ENCODE measurements at regions not wholly inside any gene's neighbourhood (a gene's known extent, or its start where the extent isn't known, plus 50 kb on each side); places are given as distances from the start of the nearest gene placed in this dataset.
"Not testable (repeated sequence)": the region's sequence is repeated elsewhere in the genome, so short reads cannot be mapped to it uniquely, and the experiment has no call there.

DNA sequence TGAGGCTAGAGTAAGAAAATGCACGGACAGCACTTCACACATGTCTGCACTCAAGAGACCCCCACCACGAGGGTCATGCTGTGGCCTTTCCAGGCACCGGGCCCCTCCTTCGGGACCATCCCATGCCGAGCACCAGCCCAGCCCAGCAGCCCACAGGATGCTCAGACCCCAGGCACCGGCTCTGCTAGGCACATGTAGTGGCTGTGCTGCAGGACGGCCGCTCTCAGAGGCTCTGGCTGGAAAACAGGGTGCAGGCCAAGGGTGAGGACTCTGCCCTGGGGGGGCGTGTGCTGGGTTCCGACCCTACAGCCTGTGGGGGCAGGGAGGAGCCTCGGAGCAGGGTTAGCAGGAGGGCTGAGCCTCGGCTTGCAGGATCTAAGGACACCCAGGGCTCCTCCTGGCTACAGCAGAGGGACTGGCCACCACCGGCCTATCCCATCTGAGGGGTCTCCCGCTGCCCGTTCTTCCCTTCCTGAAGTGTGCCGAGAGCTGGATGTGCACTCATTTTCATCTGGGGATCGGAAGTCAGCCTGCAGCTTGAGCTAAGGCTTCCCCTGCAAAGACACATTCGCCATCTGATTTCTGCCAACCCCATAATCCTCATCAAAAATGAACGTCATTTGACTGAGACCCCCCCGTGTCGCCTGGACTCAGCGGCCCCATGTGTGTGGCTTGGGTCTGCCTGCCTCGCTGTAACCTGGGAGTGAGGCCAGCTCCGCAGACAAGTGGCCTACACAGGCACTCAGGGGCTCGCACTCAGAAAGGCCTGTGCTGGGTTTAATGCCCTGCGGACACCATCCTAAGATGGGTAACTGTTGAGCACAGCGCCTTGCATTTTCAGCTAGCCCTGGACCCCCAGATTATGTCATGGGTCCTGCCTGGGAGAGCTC, 293.1 kb upstream of the FOXF1 start:
- DNase-seq (ENCODE audit: low spot score): no peak

DNA sequence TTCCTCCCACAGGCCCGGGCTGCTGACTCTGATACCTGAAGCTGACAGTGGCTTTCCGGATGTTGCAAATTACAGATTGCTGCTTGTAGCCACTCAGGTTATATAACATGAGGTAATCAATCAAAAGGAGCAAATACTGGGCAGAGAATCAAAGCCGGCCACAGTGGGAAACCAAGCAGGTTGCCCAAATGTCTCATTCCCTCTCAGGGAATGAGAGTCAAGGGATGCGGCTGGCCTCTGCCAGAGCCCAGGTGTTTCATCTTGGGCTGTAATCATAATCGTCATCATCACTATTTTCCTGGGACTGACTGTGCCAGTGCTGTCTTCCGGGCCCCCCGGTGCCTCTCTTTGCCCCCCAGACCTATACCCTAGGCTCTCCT, 292.4 kb upstream of the FOXF1 start:
- DNase-seq (ENCODE audit: low spot score): no peak

DNA sequence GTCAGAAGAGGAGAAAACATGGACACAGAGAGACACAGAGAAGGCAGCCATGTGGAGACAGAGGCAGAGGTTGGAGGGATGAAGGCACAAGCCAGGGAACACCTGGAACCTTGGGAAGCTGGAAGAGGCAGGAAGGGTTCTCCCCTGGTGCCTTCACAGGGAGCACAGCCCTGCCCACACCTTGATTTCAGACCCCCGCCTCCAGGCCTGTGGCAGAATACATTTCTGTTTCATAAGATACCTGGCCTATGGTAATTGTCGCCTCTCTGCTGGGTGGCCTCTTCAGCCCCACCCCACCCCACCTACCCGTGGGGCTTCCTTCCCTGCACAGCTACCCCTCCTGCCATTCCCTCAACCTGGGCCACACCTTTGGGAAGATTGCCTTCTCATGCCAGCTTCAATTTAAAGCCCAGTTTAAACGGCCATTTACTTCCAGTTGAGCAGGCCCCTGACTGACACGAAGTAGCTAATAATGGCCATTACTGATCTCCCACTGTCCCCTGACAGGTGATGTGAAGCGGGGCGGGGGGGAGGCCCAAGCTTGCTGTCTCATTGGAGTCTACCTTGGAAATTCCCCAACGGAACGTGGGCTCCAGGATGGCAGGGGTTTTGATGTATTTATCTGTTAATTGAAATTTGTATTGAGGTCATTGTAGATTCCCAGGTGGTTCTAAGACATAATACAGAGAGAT, 291.7 kb upstream of the FOXF1 start:
- DNase-seq (ENCODE audit: low spot score): no peak

DNA sequence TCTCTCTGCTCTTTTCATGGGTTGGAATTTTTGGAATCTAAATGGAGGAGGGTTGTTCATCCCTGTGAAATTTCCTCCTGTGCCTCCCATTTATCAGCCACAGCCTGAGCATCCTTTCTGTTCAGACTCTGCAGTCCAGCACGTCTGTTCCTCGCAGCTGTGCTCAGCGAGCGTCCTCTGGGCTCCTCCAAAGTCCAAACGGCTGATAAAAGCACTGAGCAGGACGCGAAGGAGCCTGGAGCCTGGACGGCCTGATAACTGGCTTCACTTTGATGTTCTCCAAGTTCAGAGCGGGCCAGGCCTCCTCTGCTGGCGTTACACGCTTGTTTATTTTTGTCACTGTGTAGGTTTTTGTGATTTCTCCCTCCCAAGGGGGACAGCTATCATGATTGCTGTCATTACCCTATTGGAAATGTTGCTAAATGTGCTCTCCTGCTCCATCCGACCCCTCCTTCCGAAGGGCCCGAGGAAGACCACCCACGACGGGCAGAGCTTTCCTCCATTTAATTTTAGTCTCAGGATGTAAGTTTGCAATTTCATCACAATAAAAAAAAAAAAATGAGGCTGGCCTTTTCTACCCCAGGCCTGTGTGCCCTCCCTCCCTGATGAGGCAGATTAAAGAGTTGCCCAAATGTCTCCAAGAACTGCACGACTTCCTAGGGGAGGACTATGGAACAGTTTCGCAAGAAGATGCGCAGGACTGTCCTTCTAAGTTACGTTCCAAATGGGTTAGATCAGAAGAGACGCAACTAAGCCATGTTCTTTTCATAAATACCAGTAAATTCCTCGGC, 290.5 kb upstream of the FOXF1 start:
- DNase-seq (ENCODE audit: low spot score): no peak

DNA sequence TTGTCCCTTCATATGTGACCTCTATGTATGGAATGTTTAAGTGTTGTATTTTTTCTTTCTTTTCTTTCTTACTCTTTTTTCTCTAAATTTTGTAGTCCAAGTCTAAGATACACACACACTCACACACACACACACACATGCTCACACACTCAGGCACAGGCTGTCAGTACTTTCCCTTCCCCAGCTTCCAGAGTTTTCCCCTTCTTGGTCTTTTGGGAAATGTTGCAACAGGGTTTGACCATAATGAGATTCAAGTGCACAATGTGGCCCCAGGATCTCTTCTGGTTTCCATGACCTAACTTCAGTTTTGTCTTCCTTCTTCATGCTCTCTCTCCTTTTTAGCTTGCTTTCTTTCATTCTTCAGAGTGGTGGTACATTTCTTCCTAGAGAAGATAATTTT, 289.8 kb upstream of the FOXF1 start:
- DNase-seq (ENCODE audit: low spot score): no peak

DNA sequence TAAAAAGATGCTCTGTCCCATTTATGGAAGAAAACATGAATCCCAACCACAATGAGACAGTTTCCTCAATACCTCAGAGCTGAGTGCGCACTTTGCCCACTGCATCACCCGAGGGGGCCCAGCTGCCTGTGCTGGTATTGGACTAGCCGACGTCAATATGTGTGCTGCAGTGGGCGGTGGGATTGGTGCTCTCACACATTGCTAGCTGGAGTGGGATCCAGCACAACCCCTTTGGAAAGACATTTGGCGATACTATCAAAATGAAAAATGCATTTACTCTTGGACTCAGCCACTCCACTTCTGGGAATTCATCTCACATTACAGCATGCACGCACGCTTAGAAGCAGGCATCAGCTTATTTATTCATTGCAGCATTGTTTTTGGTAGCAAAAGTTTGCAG, 289.2 kb upstream of the FOXF1 start:
- DNase-seq (ENCODE audit: low spot score): no peak

DNA sequence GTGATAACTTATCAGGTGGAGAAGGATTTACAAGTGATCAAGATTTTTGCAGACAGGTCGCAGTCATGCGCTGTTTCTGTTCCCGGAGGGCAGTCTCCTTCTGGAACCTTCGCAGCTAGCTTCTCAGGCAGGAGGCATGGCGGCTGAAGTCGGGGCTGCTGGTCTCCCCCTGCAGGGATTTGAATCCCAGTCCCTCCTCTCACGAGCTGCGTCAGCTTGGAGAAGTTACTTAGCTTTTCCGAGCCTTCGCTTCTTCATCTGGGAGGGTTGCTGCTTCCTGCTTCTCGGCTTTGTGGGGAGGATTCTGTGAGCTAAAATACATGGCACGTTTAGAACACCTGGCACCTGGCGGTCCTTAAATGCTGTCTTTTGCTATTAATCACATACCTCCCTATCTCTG, 287.8 kb upstream of the FOXF1 start:
- no peak for DNase-seq (ENCODE audit: low spot score)

DNA sequence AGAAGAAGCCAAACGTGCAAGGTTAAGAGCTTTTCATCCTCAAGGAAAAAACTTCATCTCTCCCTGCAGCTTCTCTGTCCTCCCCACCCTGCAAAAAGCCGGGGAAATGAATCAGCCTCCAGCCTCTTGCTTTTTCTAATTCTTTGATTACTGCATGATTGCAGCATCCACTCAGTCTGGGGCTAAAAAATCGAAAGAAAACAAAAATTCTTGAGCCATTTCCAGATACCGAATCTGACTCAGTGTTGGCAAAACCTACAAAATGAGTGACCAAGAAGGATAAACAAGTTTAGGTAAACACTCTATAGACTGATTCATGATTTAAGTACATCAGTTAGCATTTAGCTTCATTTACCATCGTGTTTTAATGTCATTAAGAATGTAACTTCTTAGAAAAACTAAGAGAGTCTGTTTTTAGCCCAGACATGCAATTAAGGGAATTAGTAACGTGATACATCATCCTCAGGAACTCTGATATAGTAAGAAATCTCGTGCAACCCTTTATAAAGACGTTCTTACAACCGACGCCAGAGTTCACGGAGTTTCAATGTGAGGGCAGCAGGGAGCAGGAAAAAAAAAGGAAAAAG, 287.3 kb upstream of the FOXF1 start:
- no peak for DNase-seq (ENCODE audit: low spot score)

DNA sequence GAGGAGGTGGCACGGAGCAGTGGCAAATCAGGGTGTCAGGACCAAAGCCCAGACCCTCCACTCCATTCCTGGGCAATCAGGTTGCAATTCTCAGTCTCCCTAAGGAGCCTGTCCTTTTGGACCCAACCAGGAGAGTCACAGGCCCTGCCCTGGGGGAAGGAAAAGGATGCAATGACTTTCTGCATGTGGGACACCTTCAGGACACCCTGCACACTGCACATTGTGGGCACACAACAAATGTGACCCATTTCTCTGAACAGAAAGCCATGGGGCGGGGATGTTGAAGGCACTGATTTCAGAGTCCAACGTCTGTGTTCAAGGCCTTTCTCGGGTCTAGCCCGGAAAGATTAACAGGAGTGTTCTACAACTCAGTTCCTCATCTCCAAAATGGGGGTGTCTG, 286.2 kb upstream of the FOXF1 start:
- no peak for DNase-seq (ENCODE audit: low spot score)

DNA sequence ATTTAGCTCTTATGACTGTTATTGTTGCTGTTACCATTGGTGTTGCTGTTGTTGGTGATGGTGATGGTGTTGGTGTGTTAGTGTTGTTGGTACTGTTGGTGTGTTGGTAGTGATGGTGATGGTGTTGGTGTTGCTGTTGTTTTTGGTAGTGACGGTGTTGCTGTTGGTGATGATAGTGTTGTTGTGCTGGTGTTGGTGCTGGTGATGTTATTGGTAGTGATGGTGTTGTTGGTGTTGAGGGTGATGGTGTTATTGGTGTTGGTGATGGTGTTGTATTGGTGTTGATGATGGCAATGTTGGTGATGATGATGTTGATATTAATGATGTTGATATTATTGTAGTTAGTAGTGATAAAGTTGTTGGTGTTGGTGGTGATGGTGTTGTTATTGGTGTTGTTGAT, 285.7 kb upstream of the FOXF1 start:
- DNase-seq (ENCODE audit: low spot score): no peak

DNA sequence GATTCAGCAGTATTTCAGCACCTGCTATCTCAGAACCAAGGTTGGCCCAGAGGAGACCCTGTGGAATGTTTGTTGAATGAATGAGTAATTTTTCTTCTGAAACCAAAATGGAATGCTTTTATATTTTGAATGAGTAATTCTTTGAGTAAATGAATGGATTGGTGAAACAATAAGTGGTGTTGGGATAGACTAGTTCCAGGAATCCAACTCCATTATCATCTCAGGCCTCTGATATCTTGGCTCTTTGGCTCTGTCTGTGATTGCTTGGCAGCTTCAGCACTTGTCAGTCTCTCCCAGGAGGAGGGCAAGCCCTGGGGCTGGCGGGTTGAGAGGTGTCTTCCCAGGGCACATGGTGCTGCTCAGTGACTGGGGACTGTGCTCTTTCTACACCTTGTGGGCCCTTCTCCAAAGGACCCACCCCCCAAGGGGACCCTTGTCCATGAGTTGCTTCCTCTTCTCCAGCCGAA, 284.4 kb upstream of the FOXF1 start:
- DNase-seq (ENCODE audit: low spot score): no peak

DNA sequence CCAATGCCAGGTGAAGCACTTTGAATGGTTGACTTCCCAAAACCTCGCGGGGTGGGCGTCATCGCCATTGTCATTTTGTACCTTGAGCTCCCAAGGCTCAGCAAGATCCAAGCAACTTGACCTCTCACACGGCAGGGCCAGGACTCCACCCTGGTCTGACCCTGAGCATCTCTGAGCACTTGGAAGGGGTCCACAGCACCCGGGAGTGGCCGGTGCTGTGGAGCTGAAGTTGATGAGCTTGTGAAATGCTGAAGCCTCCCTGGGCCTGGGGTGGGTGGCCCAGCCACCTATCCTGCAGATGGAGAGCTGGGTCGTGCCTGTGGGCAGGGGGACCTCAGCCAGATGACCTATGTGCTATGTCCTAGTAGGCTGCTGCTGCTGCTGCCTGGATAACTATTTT, 283.3 kb upstream of the FOXF1 start:
- no peak for DNase-seq (ENCODE audit: low spot score)

DNA sequence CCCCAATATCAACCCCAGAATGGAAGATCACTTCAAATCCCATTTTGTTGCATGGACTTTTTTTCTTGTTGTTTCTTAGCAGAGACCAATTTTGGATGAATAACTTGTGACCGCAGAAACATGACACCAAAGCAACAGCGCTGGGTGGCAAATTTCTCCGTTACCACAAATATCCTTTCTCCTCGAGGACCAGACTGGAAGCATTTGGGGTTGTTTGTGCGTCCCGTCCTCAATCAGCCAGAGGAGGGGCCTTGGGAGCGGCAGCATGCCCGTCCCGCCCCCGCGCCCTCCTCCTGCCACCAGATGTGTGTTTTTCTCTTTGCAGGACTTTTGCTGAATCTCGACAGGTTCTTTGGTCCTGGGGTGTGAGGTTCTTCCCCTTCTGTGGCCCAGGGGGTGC, 282.5 kb upstream of the FOXF1 start:
- no peak for DNase-seq (ENCODE audit: low spot score)

DNA sequence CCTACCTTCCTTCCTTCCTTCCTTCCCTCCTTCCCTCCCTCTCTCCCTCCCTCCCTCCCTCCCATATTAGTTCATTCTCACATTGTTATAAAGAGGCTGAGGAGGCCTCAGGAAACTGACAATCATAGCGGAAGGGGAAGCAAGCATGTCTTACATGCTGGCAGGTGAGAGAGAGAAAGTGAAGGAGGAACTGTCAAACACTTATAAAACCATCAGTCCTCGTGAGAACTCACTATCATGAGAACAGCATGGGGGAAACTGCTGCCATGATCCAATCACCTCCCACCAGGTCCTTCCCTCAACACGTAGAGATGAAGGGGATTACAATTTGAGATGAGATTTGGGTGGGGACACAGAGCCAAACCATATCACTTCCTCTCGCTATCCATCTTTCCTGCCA, 281.6 kb upstream of the FOXF1 start:
- no peak for DNase-seq (ENCODE audit: low spot score)

DNA sequence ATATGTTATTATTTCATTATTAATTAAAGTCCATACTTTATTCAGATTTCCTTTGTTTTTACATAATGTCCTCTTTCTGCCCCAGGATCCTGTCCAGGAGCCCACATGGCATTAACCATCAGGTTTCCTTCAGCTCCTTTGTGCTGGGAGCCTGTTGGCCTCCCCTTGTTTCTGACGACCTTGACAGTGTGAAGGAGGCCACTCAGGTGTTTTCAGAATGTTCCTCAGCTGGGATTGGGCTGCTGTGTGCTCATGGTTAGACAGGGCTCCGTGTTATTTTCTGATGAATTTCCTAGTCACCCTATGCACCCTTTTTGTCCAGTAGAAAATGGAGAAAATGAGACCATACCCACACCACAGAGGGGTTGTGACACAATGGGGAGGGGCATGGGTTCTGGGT, 281.0 kb upstream of the FOXF1 start:
- DNase-seq (ENCODE audit: low spot score): no peak

DNA sequence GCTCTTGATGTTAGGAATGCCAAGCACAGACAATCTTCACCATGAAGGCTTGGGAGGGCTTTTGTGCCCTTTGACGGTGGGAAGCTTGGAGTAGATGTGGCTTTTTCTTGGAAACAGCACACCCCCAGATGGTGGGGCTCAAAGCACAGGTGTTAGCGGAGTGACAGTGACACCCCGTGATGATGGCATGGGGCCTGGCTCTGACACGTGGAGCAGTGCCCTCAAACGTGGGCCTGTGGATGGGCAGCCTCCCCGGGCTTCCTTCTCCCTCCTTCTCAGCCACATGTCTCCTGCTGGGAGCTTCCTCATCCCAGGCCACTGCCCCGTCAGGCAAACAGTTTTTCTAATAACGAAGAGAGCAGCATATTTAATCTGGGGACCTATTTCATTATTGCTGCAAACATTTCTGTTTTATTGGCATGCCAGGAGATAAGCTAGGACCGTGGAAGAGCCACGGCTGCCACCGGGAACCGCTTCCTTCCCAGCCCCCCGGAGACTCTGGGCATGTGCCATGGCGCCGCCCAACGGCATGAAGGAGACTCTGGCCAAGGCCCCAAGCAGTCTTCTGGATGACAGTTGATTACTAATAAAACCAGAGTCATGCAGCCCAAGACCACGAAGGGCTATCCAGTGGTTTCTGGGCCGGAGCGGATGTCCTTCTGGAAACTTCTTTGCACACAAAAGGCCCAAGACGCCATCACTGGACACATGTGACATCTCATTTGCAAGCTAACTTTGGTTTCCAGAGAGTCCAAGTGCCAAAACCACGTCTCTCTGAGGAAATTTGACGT, 280.3 kb upstream of the FOXF1 start:
- DNase-seq (ENCODE audit: low spot score): no peak

DNA sequence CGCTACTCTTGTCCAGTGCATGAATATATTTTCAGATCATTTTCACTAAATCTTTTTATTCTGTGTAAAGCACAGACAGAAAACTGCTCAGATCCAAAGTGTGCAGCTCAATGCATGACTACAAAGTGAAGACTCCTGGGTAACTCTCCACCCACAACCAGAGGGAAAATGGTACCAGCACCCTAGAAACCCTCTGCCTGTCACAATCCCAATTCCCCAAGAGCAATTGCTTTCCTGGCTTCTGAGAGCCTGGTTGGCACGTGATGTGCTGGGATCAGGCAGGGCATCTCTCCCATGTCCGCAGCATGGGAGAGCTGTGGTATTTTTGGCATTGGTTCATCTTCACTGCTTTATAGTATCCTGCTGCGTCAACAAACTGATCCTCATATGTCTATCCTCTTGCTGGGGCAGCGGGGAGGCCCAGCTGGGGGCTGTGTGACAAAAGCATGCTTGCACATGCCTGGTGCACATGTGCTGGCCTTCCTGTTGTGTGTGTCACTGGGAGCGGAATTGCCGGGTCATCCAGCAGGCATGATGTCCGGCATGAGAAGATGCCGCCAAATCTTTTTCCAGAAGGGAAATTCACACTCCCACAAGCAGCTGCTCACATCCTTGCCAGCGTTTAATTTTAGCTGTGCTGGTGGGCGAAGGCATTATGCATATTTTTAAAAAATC, 278.9 kb upstream of the FOXF1 start:
- no peak for DNase-seq (ENCODE audit: low spot score)

DNA sequence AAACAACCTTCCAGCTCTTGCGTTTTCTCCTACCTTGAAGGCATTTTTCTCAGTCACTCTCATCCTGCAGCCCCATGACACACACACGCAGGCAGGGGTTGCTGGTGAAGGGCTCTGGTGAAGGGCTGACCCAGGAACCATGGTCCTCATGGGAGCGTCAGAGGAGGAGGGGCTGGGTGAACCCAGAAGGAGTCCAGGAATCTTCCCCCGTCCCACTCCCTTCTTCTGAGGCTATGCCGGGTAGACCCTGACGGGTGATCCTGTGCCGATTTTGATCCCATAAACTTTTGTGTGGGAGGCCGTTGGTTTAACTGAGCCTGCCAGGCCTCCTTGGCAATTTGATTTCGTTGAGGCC, 278.4 kb upstream of the FOXF1 start:
- no peak for DNase-seq (ENCODE audit: low spot score)

DNA sequence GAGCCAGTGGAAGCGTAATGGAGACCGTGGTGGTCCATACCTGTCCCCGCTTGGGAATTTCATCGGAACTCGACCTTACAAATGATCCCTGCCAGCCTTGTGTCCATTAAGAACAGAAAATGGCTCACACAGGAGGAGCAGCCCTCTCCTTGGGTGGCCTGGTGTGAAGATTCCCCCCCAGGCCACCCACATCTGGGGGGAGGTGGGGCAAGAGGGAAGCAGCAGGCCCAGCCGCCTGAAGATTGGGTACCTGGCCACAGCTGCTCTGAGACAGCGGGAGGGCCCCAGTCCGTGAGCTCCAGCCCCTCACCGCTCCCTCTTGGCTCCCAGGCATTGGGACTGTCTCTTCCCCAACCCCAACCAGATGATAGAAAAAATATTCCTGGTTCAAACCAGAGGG, 277.8 kb upstream of the FOXF1 start:
- no peak for DNase-seq (ENCODE audit: low spot score)

DNA sequence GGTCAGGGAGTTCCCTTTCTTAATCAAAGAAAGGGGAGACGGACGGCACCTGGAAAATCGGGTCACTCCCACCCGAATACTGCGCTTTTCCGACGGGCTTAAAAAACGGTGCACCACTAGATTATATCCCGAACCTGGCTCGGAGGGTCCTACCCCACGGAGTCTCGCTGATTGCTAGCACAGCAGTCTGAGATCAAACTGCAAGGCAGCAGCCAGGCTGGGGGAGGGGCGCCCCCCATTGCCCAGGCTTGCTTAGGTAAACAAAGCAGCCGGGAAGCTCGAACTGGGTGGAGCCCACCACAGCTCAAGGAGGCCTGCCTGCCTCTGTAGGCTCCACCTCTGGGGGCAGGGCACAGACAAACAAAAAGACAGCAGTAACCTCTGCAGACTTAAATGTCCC, 276.8 kb upstream of the FOXF1 start:
- DNase-seq (ENCODE audit: low spot score): not testable (repeated sequence)

DNA sequence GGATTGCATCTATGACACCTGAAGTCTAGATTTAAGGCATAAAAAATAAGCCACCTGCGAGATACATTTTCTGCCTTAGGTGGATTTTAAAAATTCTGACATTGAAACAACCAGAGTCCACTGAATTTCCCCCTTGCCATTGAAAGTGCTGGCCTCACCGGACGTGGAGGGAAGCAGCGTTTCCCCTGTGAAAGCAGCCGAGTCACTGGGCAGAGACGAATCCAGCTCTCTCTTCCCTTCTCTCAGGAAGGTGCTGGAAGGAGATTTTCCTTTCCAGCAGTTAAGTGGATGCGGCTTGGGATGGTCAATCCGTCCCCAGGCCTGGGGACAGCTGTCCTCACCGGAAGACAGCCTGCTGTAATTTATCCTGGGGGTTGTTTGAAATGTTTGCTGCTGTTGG, 270.9 kb upstream of the FOXF1 start:
- no peak for DNase-seq (ENCODE audit: low spot score)

Measured in LoVo (cell line).